Stimulated activated CD4-positive, alpha-beta T cell treated with anti-CD3 and anti-CD28 coated beads, TNF-alpha, amount 100 ng/mL, for 48 hours (primary cell): ENCODE measurements at regions not wholly inside any gene's neighbourhood (a gene's known extent, or its start where the extent isn't known, plus 50 kb on each side); places are given as distances from the start of the nearest gene placed in this dataset.

Experiments
- DNase-seq, 3 donors: peaks; one replicate each; pipeline ENCODE4 v3.0.0-alpha.2; 2020; ENCODE audit warnings: low read depth in 3 of 3

- no peak for DNase-seq
Measured at GRCh38 chr22:26732284-26732683, 74.9 kb downstream of the MIAT start.

GRCh38 chr22:26734339-26735018, 77.1 kb downstream of the MIAT start:
- DNase-seq = no peak

GRCh38 chr22:26735019-26735409, 77.6 kb downstream of the MIAT start:
- no peak for DNase-seq

- no peak for DNase-seq
Measured at GRCh38 chr22:26737262-26737661, 79.9 kb downstream of the MIAT start.

GRCh38 chr22:26740253-26740652, 82.9 kb downstream of the MIAT start:
- no peak for DNase-seq

GRCh38 chr22:26743149-26743548, 85.8 kb downstream of the MIAT start:
- no peak for DNase-seq

GRCh38 chr22:26744892-26745808, 87.8 kb downstream of the MIAT start:
- no peak for DNase-seq

GRCh38 chr22:26746311-26746710, 88.9 kb downstream of the MIAT start:
- DNase-seq = no peak

GRCh38 chr22:26748845-26749244, 91.5 kb downstream of the MIAT start:
- no peak for DNase-seq

GRCh38 chr22:26751217-26751616, 93.8 kb downstream of the MIAT start:
- DNase-seq = no peak

- no peak for DNase-seq
Measured at GRCh38 chr22:26753125-26753862, 95.9 kb downstream of the MIAT start.

GRCh38 chr22:26756675-26757293, 99.4 kb downstream of the MIAT start:
- peak; percentile 3 to 44 (median 27) for DNase-seq

- no peak for DNase-seq
Measured at GRCh38 chr22:26757496-26757895, 100.1 kb downstream of the MIAT start.

GRCh38 chr22:26762503-26763472, 105.4 kb downstream of the MIAT start:
- DNase-seq = no peak

GRCh38 chr22:26763633-26764361, 106.4 kb downstream of the MIAT start:
- DNase-seq = no peak

- no peak for DNase-seq
Measured at GRCh38 chr22:26766510-26767350, 109.3 kb downstream of the MIAT start.

- no peak for DNase-seq
Measured at GRCh38 chr22:26767351-26768155, 110.2 kb downstream of the MIAT start.

- no peak for DNase-seq
Measured at GRCh38 chr22:26768156-26768515, 110.7 kb downstream of the MIAT start.
